ENCODE measurements at regions not wholly inside any gene's neighbourhood (a gene's known extent, or its start where the extent isn't known, plus 50 kb on each side); places are given as distances from the start of the nearest gene placed in this dataset.

- DNase-seq: no peak
Observed at GRCh38 chr6:139919107-139920026, 544.9 kb upstream of the CITED2 start.

- DNase-seq: no peak
Observed at GRCh38 chr6:139917951-139918630, 543.6 kb upstream of the CITED2 start.

- no peak for DNase-seq
Observed at GRCh38 chr6:139914910-139915309, 540.5 kb upstream of the CITED2 start.

- no peak for DNase-seq
Observed at GRCh38 chr6:139912735-139913400, 538.4 kb upstream of the CITED2 start.

GRCh38 chr6:139909992-139910391 lies 535.5 kb upstream of the CITED2 start:
- DNase-seq: no peak

GRCh38 chr6:139905404-139906052 lies 531.1 kb upstream of the CITED2 start:
- DNase-seq: no peak

GRCh38 chr6:139904568-139904967 lies 530.1 kb upstream of the CITED2 start:
- DNase-seq: no peak

- DNase-seq: no peak
Observed at GRCh38 chr6:139904158-139904533, 529.7 kb upstream of the CITED2 start.

GRCh38 chr6:139903411-139904157 lies 529.1 kb upstream of the CITED2 start:
- no peak for DNase-seq

GRCh38 chr6:139895205-139895793 lies 520.9 kb upstream of the CITED2 start:
- DNase-seq: no peak

GRCh38 chr6:139894271-139894670 lies 519.8 kb upstream of the CITED2 start:
- DNase-seq: no peak

GRCh38 chr6:139891471-139891870 lies 517.0 kb upstream of the CITED2 start:
- DNase-seq: no peak

- DNase-seq: no peak
Observed at GRCh38 chr6:139888681-139889122, 514.3 kb upstream of the CITED2 start.

- DNase-seq: no peak
Observed at GRCh38 chr6:139887275-139887674, 512.8 kb upstream of the CITED2 start.

GRCh38 chr6:139886396-139886795 lies 511.9 kb upstream of the CITED2 start:
- no peak for DNase-seq

- no peak for DNase-seq
Observed at GRCh38 chr6:139885909-139886308, 511.5 kb upstream of the CITED2 start.

- no peak for DNase-seq
Observed at GRCh38 chr6:139883776-139884175, 509.3 kb upstream of the CITED2 start.

- no peak for DNase-seq
Observed at GRCh38 chr6:139882977-139883728, 508.7 kb upstream of the CITED2 start.

GRCh38 chr6:139882234-139882633 lies 507.8 kb upstream of the CITED2 start:
- no peak for DNase-seq

GRCh38 chr6:139881728-139882211 lies 507.3 kb upstream of the CITED2 start:
- no peak for DNase-seq

GRCh38 chr6:139881236-139881635 lies 506.8 kb upstream of the CITED2 start:
- no peak for DNase-seq

Measured in activated CD8-positive, alpha-beta memory T cell treated with anti-CD3 and anti-CD28 coated beads for 24 hours (primary cell).